OCI-LY1 (cell line): ENCODE measurements at regions not wholly inside any gene's neighbourhood (a gene's known extent, or its start where the extent isn't known, plus 50 kb on each side); places are given as distances from the start of the nearest gene placed in this dataset.

Experiments used
- H2AFZ ChIP-seq: fragments of 200-600 bp; sonication (generic), shearing (Covaris generic); 2 replicates; pipeline ENCODE4 v1.6.0; 2014; ENCODE audit warnings: antibody characterized with exemption, mild to moderate bottlenecking, low read length
- H3F3A ChIP-seq: fragments of 200-600 bp; sonication (generic), shearing (Covaris generic); 2 replicates; pipeline ENCODE4 v1.6.0; 2014; ENCODE audit warnings: mild to moderate bottlenecking, antibody characterized with exemption, low read length, moderate library complexity; ENCODE audit not compliant: insufficient read depth
- H3K27ac ChIP-seq: fragments of 200-600 bp; sonication (generic); 2 replicates; pipeline ENCODE4 v1.5.1; 2014; ENCODE audit warnings: low read length, mixed run types, mild to moderate bottlenecking, low read depth; ENCODE audit not compliant: poor library complexity, severe bottlenecking
- H3K27me3 ChIP-seq: fragments of 200-600 bp; sonication (generic); 2 replicates; pipeline ENCODE4 v1.6.0; 2014; ENCODE audit warnings: antibody characterized with exemption, mild to moderate bottlenecking, low read length, moderate library complexity; ENCODE audit not compliant: insufficient read depth
- H3K36me3 ChIP-seq: fragments of 200-600 bp; sonication (generic); 2 replicates; pipeline ENCODE4 v1.6.1; 2014; ENCODE audit warnings: mild to moderate bottlenecking, antibody characterized with exemption, low read length, moderate library complexity, mixed read lengths; ENCODE audit not compliant: insufficient read depth
- H3K4me1 ChIP-seq: fragments of 200-600 bp; sonication (generic); 2 replicates; pipeline ENCODE4 v1.5.1; 2014; ENCODE audit warnings: mild to moderate bottlenecking, low read length, moderate library complexity; ENCODE audit not compliant: insufficient read depth, severe bottlenecking
- H3K4me2 ChIP-seq: fragments of 200-600 bp; sonication (generic), shearing (Covaris generic); 2 replicates; pipeline ENCODE4 v1.6.1; 2014; ENCODE audit warnings: low read length
- H3K4me3 ChIP-seq: fragments of 200-600 bp; sonication (generic); 2 replicates; pipeline ENCODE4 v1.5.1; 2014; ENCODE audit warnings: low read length, low read depth, mild to moderate bottlenecking, mixed read lengths; ENCODE audit not compliant: poor library complexity, severe bottlenecking
- H3K79me2 ChIP-seq: fragments of 200-600 bp; shearing (Covaris generic); 2 replicates; pipeline ENCODE4 v1.6.1; 2016; ENCODE audit warnings: mixed run types, low read length, mixed read lengths; ENCODE audit not compliant: insufficient read depth
- H3K9ac ChIP-seq: fragments of 200-600 bp; sonication (generic), shearing (Covaris generic); 2 replicates; pipeline ENCODE4 v1.6.1; 2014; ENCODE audit warnings: mild to moderate bottlenecking, low read length, mixed read lengths
- H3K9me2 ChIP-seq: fragments of 200-600 bp; sonication (generic), shearing (Covaris generic); 2 replicates; pipeline ENCODE4 v1.6.1; 2014; ENCODE audit warnings: low read depth, mild to moderate bottlenecking, low read length, mixed read lengths
- H3K9me3 ChIP-seq: fragments of 200-600 bp; shearing (Covaris generic); 2 replicates; pipeline ENCODE4 v1.6.1; 2014; ENCODE audit warnings: low read length, mixed read lengths
- H4K20me1 ChIP-seq: fragments of 200-600 bp; sonication (generic), shearing (Covaris generic); 2 replicates; pipeline ENCODE4 v1.6.0; 2016; ENCODE audit warnings: mild to moderate bottlenecking, low read length; ENCODE audit not compliant: insufficient read depth
- CTCF ChIP-seq: fragments of 200-600 bp; sonication (generic), shearing (Covaris generic); IDR thresholded peaks from 2 replicates; pipeline ENCODE4 v1.5.1; 2017; ENCODE audit warnings: mild to moderate bottlenecking, antibody characterized with exemption, low read length, moderate library complexity, mixed read lengths
- EZH2 ChIP-seq: fragments of 200-600 bp; sonication (generic), shearing (Covaris generic); IDR thresholded peaks from 2 replicates; pipeline ENCODE4 v1.8.0; 2017; ENCODE audit warnings: borderline replicate concordance, mixed run types, mild to moderate bottlenecking, antibody characterized with exemption, low read length, moderate library complexity, mixed read lengths

GRCh38 chr3:117848606-117849005 is 1139.0 kb downstream of the TUSC7 start:
- no peaks in the 10 kb centered on the region for H3K9me3 ChIP-seq
- H3K27me3 ChIP-seq: no peaks in the 10 kb centered on the region
- TF ChIP-seq EZH2 (no peak), CTCF (no peak)
- no peak overlapping the region for H3K4me3 ChIP-seq
- H3K9ac ChIP-seq: no peak overlapping the region
- H2AFZ ChIP-seq: no peak overlapping the region
- H4K20me1 ChIP-seq: no peaks in the 10 kb centered on the region
- no peaks in the 10 kb centered on the region for H3K9me2 ChIP-seq
- no peaks in the 10 kb centered on the region for H3K4me1 ChIP-seq
- H3F3A ChIP-seq: no peaks in the 10 kb centered on the region
- no peaks in the 10 kb centered on the region for H3K79me2 ChIP-seq
- no peaks in the 10 kb centered on the region for H3K36me3 ChIP-seq
- no peak overlapping the region for H3K4me2 ChIP-seq
- H3K27ac ChIP-seq: no peak overlapping the region

- Histone ChIP-seq H3K36me3 (no peaks in the 10 kb centered on the region), H3K9me2 (no peaks in the 10 kb centered on the region), H3F3A (no peaks in the 10 kb centered on the region), H3K4me2 (no peak overlapping the region), H3K4me1 (no peaks in the 10 kb centered on the region), H3K9ac (no peak overlapping the region), H3K27ac (no peak overlapping the region), H3K79me2 (no peaks in the 10 kb centered on the region), H2AFZ (no peak overlapping the region), H3K4me3 (no peak overlapping the region), H4K20me1 (no peaks in the 10 kb centered on the region), H3K27me3 (no peaks in the 10 kb centered on the region), H3K9me3 (no peaks in the 10 kb centered on the region)
- no peak for TF ChIP-seq CTCF
- no peak for TF ChIP-seq EZH2
Measured at GRCh38 chr3:117853923-117854668, 1144.5 kb downstream of the TUSC7 start.

- no peaks in the 10 kb centered on the region for H3K27me3 ChIP-seq
- H3K36me3 ChIP-seq: no peaks in the 10 kb centered on the region
- no peak overlapping the region for H3K4me3 ChIP-seq
- no peaks in the 10 kb centered on the region for H3F3A ChIP-seq
- H2AFZ ChIP-seq: no peak overlapping the region
- no peak overlapping the region for H3K27ac ChIP-seq
- no peaks in the 10 kb centered on the region for H4K20me1 ChIP-seq
- no peaks in the 10 kb centered on the region for H3K9me3 ChIP-seq
- no peaks in the 10 kb centered on the region for H3K9me2 ChIP-seq
- H3K4me2 ChIP-seq: no peak overlapping the region
- no peaks in the 10 kb centered on the region for H3K4me1 ChIP-seq
- H3K9ac ChIP-seq: no peak overlapping the region
- H3K79me2 ChIP-seq: no peaks in the 10 kb centered on the region
- no peak for TF ChIP-seq CTCF
- TF ChIP-seq EZH2: no peak
Measured at GRCh38 chr3:117856354-117856753, 1146.8 kb downstream of the TUSC7 start.
